AG08396 (cell line): ENCODE measurements at regions not wholly inside any gene's neighbourhood (a gene's known extent, or its start where the extent isn't known, plus 50 kb on each side); places are given as distances from the start of the nearest gene placed in this dataset.
"Not testable (repeated sequence)": the region's sequence is repeated elsewhere in the genome, so short reads cannot be mapped to it uniquely, and the experiment has no call there.

Experiments used
- DNase-seq: peaks from one replicate; pipeline ENCODE4 v3.0.0; 2012; ENCODE audit warnings: low spot score, mixed read lengths

DNA sequence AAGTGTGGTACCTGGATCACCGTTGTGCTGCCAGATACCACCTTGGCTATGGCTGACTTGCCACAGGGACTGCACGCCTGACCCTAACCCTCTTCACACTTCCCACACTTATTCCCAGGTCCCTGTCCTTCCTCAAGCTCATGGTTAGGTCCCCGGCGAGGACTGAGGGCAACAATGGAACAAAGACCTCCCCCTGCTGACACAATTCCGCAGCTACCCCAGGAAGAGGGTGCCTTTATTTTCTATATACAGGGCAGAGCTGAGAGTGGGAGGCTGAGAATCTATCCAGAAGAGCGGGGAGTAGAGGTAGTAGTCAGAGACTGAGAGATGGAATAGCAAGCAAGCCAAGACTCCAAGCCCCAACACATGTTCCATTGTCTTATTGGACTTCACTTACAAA lies 118.1 kb upstream of the SEM1 start:
- DNase-seq, result no peak

DNA sequence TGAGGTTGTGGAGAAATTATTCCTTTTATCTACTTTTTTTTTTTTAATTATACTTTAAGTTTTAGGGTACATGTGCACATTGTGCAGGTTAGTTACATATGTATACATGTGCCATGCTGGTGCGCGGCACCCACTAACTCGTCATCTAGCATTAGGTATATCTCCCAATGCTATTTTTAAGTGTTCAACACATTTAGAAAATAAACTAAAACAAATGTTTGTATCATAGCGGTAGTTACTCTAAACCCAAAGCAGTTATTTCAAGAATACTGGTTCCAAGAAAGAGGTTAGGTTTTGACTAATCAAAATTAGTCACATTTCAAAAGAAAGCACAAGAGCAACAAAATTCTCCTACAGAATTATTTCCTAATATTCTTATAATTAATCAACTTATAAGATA lies 119.5 kb upstream of the SEM1 start:
- DNase-seq, result not testable (repeated sequence)

DNA sequence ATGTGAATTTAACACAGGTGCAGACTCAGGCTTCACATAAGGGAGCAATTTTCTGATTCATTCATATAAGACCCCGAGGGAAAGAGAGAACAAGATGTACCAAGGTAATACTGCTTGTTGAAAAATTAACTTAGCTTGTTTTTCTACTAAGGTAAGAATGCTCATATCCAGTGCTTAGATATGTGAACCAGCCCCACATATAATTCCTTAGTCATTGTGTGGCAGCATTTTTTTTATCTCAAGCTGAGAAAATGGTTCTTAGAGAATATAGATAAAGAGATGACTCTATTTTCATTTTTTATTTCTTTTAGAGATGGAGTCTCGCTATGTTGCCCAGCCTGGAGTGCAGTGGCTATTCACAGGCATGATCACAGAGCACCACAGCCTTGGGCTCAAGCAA lies 121.8 kb upstream of the SEM1 start:
- DNase-seq, result no peak

DNA sequence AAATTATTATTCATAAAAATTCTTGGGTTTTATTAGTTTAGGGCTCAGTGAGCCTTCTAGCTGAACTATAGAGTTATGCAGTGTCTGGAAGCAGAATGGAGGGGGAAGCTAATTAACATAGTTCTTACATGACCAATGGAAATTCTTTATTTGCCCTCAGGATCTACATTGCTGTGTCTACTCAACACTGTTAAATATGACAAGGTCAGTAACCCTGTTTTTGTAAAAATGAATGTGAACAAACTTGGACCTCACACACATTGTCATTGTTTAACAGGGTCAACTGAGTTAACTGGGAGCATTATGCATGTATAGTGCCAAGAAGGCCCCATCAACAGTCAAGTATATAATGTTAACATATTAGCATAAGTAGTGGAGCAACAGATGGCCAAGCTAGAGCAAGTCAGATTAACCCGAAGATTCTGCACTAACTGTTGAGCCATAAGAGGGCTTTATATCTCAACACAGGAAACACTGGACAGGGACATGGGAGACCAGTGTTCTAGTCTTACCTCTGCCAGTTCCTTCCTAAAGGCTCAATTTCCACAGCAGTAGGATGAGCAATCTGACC lies 122.5 kb upstream of the SEM1 start:
- DNase-seq, result no peak

DNA sequence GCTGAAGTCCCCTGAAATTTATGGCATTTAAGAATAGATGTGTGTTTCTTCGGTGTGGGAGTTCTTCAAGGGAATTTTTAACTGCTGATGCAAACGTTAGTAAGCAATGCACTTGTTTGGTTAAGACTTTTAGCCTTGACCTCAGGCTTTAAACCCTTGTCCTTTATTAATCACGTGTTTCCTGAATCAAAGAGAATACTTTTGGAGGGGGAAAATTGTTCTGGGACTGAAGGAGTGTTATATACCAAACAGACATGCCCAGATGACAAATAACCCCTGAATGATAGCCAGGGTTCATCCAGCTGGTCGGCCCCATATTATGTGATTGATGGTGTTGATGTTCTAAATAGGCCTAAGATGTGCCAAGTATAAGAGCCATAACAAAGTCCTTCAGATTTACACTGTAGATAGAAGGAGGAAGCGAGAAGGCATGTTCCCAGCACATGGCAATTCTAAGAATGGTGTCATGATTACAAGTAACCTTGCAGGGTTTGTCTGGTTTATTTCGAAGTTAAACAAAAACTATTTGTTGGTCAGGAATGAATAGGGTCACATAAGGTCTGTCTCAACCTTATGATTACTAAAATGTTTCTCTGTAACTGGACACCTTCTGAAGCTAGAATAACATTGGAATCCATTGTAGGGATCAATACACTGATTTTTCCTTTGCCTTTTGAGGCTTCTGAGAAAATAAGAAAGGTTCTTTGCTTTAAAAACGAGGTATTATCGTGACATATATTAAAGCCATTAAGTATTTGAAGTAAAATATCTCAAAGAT lies 124.2 kb upstream of the SEM1 start:
- no peak for DNase-seq

DNA sequence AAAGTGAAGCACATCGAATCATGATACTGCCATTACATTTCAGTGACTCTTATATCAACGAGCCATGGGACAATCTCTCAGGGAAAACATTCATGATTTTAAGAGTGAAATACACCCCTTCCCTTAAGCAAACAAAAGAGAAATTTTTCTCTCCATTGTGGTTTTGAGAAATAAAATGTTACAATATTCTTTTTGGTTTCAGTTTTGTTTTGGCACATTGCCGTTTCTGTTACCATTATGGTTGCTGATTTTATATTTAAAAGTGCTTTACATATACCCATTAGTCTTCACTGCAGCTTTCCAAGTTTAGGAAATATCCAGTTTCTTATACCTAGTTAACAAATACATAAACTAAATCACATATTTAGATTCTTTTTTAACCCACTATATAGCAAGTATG lies 126.8 kb upstream of the SEM1 start:
- DNase-seq, result no peak

DNA sequence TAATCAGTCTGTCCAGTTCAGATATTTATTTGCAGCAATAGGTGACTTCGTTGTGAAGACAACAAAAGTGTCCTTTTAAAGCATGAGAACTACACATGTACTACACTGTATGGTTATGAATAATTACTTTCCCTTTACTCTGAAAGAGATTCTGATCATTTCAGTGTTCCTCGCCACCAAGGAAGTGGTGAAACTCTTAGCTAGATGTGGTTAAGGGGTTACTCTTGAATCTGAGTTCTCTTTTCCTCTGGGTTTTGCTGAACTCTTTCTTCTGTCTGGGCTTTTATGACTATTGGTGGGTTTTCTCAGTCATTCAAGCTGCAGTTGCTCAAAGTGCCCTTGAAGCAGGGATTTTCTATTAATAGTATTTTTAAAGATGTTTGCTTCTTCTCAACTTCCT lies 127.9 kb upstream of the SEM1 start:
- no peak for DNase-seq

DNA sequence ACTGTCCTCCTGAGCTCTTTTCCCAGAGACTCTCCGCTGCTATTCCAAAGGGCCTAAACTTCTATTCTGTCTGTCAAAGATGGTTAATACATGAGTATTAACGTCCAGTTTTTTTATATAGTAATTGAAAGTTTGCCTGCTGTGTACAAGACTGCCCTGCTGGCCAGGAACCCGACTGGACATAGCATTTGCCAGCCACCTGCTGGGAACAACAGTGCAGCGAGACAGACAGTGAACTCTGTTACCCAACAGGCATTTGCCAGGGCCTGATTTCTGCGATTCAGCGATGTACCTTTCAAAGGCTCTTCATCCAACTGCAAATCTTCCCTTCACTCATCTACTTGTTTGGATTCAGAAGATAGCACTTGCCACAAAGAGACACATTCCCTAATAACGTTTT lies 128.8 kb upstream of the SEM1 start:
- no peak for DNase-seq

DNA sequence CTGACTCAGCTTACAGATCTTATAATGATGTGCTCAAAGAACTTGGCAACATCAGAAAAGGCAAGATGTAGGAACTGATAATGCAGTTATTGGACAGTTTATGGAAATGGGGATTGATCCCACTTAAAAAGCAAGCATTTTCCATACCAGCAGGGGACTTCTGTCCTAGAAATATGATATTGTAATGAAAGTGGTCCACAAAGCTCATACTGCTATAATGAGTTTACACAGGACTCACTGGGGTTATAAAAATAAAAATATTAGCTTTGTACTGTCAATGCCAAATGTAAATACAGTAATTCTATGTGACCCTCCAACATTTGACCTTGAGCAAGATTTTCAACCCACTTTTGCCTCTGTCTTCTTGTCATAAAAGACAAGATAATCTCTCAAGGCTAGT lies 145.5 kb upstream of the SEM1 start:
- DNase-seq, result no peak

DNA sequence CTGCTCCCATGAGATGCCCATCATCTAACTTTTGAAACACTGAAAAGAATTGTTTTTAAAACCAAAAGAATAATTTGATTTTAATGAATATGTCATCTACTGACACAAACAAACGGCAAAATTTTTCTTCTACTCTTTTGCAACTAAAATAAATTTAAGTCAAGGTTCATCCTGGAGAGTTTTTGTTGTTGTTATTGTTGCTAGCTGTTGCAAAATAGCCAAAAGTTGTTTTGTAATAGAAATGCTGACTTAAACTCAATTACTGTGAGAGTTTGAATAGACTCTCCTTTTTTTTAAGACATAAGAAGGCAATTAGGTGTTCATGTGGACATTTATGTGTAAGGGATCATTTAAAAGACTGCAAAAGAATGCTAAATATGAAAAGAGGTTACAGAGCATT lies 146.0 kb upstream of the SEM1 start:
- no peak for DNase-seq

DNA sequence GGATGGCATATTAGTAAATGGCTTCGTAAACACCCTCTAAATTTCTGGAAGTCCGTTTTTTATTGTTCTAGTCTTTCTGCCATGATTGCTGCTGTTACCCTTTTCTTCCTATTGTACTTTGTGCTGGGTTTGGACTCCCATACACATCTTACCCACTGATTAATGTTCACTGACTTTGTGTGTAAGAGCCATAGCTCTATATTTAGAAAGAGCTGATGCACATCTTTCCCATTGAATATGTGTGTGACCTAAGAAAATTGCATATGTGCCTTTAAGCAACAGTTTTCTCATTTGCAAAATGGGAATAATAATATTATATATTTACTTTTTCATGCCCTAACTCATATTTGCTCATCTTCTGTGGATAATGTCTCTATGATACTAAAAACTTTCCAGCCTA lies 135.8 kb upstream of the DLX6 start:
- DNase-seq, result no peak

DNA sequence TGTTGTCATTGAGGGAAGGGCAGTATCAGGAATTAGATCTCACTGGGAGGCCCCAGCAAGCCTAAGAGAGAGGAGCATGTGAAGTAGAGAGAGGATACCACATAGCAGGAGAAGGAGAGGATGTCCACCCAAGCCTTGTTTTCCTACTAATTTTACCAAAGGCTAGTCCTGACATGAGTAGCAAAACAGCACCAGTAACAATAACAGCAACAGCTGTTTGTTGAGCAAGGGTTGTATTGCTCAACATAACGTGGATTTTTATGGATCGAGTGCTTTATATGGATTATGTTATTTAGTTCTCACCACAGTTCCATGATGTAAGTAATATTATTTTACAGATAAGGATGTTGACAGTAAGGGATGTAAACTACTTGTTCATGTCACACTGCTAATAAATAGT lies 135.2 kb upstream of the DLX6 start:
- DNase-seq, result no peak

DNA sequence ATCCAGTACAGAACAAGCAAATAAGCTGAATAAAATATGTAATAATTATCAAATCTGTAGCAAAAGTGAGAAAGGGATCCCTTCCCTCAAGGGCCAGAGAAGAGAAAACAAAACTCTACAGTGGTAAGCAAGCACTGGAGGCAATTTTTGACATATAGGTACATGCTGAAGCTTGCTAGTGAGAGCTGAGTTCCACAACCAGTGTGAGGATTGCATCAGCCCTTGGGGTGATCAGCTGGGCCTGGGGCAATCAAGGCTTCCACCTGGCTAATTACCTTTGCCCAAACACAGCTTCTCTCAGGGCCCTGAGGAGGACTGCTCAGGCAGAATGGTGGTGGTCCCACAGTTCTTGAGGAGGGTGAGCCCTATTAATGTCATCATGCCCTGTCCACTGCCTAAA lies 134.4 kb upstream of the DLX6 start:
- no peak for DNase-seq

DNA sequence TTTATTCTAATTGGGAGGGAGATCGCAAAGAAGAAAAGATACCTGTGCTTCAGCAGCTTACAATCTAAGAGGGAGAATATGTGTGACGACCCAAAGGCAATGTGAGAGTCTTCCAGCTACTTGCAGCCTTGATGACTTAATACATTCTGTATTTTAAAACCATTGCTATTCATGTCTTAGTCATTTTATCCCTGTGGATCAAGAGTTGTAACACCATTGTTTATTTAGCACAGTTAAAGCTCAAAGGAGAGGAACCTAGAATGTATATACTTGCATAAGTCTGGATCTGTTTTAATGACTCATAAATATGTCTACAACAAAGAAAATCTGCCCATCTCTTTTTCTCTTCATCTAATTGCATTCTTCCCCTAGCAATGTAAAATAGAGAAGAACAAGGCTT lies 117.9 kb upstream of the DLX6 start:
- no peak for DNase-seq

DNA sequence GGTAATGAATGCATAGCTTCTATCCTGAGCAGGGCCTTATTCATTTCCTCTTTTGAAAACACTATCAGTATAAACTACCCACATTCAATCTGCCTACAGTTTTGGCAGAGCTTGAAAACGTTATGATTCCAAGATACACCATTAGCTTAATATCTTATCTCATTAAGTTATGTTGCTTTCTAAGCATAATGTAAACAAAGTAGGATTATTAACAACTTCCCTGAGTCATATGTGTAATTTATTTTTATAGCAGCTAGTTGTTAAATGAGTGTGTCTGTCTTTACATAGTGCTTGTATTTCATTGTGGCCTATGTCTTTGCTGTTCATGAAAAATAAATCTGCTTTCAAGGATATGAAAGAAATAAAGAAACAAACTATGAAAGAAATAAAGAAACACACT lies 106.2 kb upstream of the DLX6 start:
- no peak for DNase-seq

DNA sequence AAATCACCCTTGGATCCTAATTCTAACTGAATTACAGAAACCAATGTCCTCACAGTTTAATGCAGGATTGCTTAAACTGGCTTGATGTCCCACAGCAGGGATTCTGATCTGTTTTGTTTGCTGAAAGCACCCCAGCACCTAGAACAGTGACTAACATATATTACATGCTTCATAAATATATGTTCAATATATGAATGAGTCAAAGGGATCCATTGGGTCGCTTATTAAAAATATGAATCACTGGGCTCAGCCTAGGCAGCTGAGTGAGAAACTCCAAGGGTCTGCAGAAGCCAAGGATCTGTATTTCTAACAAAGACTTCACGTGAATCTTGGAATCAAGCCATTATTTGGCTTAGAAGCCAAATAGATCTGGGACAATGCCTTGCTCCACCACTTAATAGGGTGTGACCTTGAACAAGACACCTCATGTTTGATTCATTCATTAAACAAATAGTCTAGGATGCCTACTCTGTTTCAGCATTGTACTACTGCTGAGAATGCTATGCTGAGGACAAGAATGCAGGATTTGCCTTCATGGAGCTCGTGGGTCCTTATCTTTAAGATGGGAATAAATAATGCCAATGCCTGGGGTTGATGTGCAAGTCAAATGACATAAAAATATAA lies 103.4 kb upstream of the DLX6 start:
- no peak for DNase-seq

DNA sequence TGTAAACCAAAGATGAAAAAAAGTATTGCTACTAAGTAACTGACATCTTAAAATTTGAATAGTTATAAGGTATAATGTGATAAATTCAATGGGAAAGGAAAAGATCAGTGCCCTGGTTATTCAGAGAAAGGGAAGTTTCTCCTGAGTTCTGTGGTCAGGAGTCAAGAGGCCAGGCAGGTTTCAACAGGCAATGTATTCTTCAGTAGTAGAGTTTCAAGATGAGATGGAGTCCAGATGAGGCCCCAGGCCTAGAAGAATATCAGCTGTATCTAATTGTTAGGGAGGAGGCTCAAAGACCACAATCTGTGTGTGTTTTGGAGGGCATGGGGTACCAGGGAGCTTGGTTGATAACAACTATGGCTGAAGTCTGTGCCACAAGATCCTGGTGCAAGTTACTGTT lies 101.4 kb upstream of the DLX6 start:
- no peak for DNase-seq

DNA sequence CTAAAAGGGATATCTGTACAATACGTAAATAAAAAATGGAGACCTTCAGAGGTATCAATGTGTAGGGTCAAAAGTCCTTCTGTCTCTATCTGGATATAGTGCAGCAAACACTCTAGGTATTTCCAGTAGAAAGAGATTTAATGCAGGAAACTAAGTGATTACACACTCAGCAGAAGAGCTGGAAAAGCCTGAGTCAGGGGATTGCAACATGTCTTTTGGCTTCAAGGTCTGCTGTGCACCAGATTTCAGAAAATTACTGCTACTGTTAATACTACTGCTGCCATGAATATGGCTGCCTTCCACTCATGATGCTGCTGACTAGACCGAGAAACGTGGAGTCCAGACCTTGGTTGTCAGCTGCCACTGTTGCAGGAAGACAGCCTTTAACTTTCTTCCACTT lies 94.9 kb upstream of the DLX6 start:
- DNase-seq, result no peak

DNA sequence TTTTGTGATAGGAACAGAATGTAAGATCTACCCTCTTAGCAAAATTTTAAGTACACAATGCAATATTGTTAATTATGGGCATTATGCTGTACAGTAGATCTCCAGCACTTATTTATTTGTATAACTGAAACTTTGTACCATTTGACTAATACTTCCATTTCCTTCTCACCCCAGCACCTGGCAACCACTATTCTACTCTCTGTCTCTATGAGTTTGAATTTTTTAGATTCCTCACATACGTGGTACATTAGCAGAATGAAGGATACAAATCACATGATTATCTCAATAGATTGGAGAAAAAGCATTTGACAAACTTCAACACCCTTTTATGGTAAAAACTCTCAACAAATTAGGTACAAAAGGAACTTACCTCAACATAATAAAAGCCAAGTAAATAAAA lies 90.3 kb upstream of the DLX6 start:
- no peak for DNase-seq

DNA sequence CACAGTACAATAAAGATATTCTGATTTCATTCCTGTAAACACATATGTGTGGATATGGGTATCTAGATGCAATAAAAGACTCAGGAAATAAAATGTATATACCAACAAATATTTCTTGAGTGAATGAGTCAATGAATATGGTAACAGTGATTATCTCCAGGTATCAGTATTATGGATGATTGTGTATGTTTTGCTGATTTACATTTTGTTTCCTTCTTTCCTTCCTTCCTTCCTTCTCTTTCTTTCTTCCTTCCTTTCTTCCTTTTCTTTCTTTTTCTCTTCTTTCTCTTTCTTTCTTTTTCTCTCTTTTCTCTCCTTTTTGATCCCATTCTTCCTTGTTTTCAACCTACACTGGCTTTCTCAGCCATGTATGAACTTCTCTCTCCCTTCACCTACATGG lies 85.3 kb upstream of the DLX6 start:
- no peak for DNase-seq

DNA sequence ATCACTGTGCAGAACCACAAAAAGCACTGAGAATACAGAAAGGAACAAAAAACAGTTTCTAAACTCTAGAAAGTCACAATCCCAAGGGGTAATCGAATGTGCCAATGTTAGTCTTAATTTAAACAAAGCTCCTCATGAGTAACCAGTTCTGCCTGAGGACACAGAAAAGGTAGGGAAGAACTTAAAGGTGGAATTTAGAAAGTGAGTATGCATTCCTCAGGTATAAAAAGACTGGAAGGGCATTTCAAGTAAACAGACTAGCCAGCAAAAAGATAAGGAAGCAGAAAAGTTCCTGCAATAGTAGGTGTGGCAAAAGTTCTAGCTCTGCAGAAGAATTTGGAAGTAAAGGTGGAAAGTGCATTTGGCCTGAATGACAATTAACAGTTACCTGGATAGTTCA lies 84.6 kb upstream of the DLX6 start:
- no peak for DNase-seq

DNA sequence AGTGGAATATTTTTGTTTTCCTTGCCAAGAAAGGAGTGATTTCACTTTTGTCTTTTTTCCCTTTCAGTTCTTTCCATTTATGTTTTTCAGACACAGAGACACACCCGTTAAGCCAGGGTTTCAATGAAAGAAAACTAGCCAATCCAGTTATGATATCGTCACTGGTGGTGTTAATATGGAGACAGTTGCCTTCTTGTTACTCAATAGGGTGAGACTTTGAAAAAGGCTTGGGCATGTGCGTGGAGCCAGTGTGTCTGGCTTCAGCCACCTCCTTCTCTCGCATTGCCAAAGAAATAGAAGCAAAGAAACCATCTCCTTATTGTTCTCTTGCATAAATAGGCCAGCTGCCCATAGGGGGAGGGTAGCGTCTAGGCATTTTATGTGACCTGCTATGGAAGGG lies 84.1 kb upstream of the DLX6 start:
- DNase-seq, result no peak

DNA sequence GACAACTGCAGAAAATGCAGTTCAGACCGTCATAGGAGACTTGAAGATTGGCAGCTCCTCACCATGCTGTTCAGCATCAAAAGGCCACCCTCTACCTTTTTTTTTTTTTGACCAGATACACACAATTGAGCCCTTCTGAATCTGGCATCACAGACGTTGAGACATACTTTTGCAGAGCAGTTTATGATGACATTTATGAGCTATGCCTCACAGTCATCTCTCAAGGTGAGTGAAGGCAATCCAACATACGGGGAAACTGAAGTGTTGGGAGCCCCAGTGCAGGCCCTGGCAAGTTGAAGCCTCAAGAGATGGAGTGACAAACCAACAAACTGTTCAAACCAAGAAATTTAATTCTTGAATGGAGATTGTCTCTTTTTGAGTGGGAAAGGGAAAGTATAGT lies 83.6 kb upstream of the DLX6 start:
- DNase-seq, result no peak

DNA sequence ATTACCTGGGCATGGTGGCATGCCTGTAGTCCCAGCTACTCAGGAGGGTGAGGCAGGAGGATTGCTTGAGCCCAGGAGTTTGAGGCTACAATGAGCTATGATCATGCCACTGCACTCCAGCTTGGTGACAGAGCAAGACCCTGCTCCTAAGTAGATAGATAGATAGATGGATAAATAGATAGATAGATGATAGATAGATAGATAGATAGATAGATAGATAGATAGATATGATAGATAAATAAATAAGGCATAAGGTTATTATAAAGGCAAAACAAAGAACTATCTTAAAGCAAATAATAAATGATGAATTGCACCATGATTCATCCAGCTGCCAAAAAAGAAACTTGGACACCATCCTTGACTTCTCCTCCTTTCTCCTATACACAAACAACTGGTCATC lies 82.0 kb upstream of the DLX6 start:
- DNase-seq, result not testable (repeated sequence)
